SKM-1 treated with dmso at 0.1 percent for 144 hours (cell line): ENCODE measurements at regions not wholly inside any gene's neighbourhood (a gene's known extent, or its start where the extent isn't known, plus 50 kb on each side); places are given as distances from the start of the nearest gene placed in this dataset.
"Not testable (repeated sequence)": the region's sequence is repeated elsewhere in the genome, so short reads cannot be mapped to it uniquely, and the experiment has no call there.

Experiments
- DNase-seq: peaks from one replicate; lab custom pipeline; 2025; ENCODE audit not compliant: unreplicated experiment; lab: John Stamatoyannopoulos, UW

GRCh38 chr6:115287467-115287866, 773.2 kb downstream of the FRK start:
- no peak for DNase-seq

- DNase-seq: no peak
Observed at GRCh38 chr6:115276881-115277565, 783.7 kb downstream of the FRK start.

- DNase-seq: no peak
Observed at GRCh38 chr6:115272311-115272710, 788.4 kb downstream of the FRK start.

- no peak for DNase-seq
Observed at GRCh38 chr6:115271434-115271833, 789.3 kb downstream of the FRK start.

- no peak for DNase-seq
Observed at GRCh38 chr6:115270953-115271352, 789.7 kb downstream of the FRK start.

- DNase-seq: no peak
Observed at GRCh38 chr6:115241373-115241772, 819.3 kb downstream of the FRK start.

- no peak for DNase-seq
Observed at GRCh38 chr6:115221198-115221597, 839.5 kb downstream of the FRK start.

- DNase-seq: no peak
Observed at GRCh38 chr6:115220551-115221159, 840.0 kb downstream of the FRK start.

GRCh38 chr6:115219645-115220044, 841.0 kb downstream of the FRK start:
- no peak for DNase-seq

- DNase-seq: no peak
Observed at GRCh38 chr6:115216835-115217234, 843.9 kb downstream of the FRK start.

GRCh38 chr6:115214283-115214682, 846.4 kb downstream of the FRK start:
- DNase-seq: no peak

- DNase-seq: no peak
Observed at GRCh38 chr6:115203381-115203780, 857.3 kb downstream of the FRK start.

- DNase-seq: no peak
Observed at GRCh38 chr6:115194981-115195638, 852.3 kb upstream of the HS3ST5 start.

GRCh38 chr6:115191989-115192388, 849.2 kb upstream of the HS3ST5 start:
- DNase-seq: no peak

GRCh38 chr6:115190534-115190933, 847.7 kb upstream of the HS3ST5 start:
- DNase-seq: no peak

GRCh38 chr6:115175456-115175855, 832.6 kb upstream of the HS3ST5 start:
- DNase-seq: not testable (repeated sequence)

- DNase-seq: not testable (repeated sequence)
Observed at GRCh38 chr6:115165912-115166311, 823.1 kb upstream of the HS3ST5 start.

GRCh38 chr6:115159733-115160132, 816.9 kb upstream of the HS3ST5 start:
- no peak for DNase-seq

GRCh38 chr6:115137910-115138309, 795.1 kb upstream of the HS3ST5 start:
- DNase-seq: no peak

GRCh38 chr6:115133790-115134189, 791.0 kb upstream of the HS3ST5 start:
- no peak for DNase-seq

GRCh38 chr6:115131709-115132490, 789.1 kb upstream of the HS3ST5 start:
- no peak for DNase-seq

- not testable (repeated sequence) for DNase-seq
Observed at GRCh38 chr6:115121513-115121912, 778.7 kb upstream of the HS3ST5 start.
